ENCODE measurements at regions not wholly inside any gene's neighbourhood (a gene's known extent, or its start where the extent isn't known, plus 50 kb on each side); places are given as distances from the start of the nearest gene placed in this dataset.

GRCh38 chr2:4420032-4420431 is 716.7 kb downstream of the DCDC2C start:
- H3K9me3 Mint-ChIP-seq (ENCODE audit: unreplicated experiment): peaks cover 3% of the 10 kb centered on the region
- no peak overlapping the region for H3K4me3 Mint-ChIP-seq (ENCODE audit: unreplicated experiment)
- no peaks in the 10 kb centered on the region for H3K36me3 Mint-ChIP-seq (ENCODE audit: unreplicated experiment)
- no peak for DNase-seq (ENCODE audit: extremely low spot score, unreplicated experiment)
- no peaks in the 10 kb centered on the region for H3K27me3 Mint-ChIP-seq (ENCODE audit: unreplicated experiment)
- no peak overlapping the region for H3K27ac Mint-ChIP-seq (ENCODE audit: unreplicated experiment)
- H3K4me1 Mint-ChIP-seq (ENCODE audit: unreplicated experiment): peaks cover 4% of the 10 kb centered on the region
- TF ChIP-seq CTCF (IDR thresholded peaks at IDR 0.05): no peak

GRCh38 chr2:4424153-4424552 is 720.8 kb downstream of the DCDC2C start:
- H3K27ac Mint-ChIP-seq (ENCODE audit: unreplicated experiment): no peak overlapping the region
- H3K36me3 Mint-ChIP-seq (ENCODE audit: unreplicated experiment): no peaks in the 10 kb centered on the region
- no peak overlapping the region for H3K4me3 Mint-ChIP-seq (ENCODE audit: unreplicated experiment)
- no peaks in the 10 kb centered on the region for H3K9me3 Mint-ChIP-seq (ENCODE audit: unreplicated experiment)
- no peak for DNase-seq (ENCODE audit: extremely low spot score, unreplicated experiment)
- peaks cover 4% of the 10 kb centered on the region for H3K4me1 Mint-ChIP-seq (ENCODE audit: unreplicated experiment)
- no peaks in the 10 kb centered on the region for H3K27me3 Mint-ChIP-seq (ENCODE audit: unreplicated experiment)
- TF ChIP-seq CTCF (IDR thresholded peaks at IDR 0.05): no peak

GRCh38 chr2:4427083-4427482 is 723.7 kb downstream of the DCDC2C start:
- H3K27me3 Mint-ChIP-seq (ENCODE audit: unreplicated experiment): no peaks in the 10 kb centered on the region
- H3K4me1 Mint-ChIP-seq (ENCODE audit: unreplicated experiment): no peaks in the 10 kb centered on the region
- H3K36me3 Mint-ChIP-seq (ENCODE audit: unreplicated experiment): no peaks in the 10 kb centered on the region
- TF ChIP-seq CTCF (IDR thresholded peaks at IDR 0.05): no peak
- H3K4me3 Mint-ChIP-seq (ENCODE audit: unreplicated experiment): no peak overlapping the region
- H3K27ac Mint-ChIP-seq (ENCODE audit: unreplicated experiment): no peak overlapping the region
- DNase-seq (ENCODE audit: extremely low spot score, unreplicated experiment): no peak
- H3K9me3 Mint-ChIP-seq (ENCODE audit: unreplicated experiment): no peaks in the 10 kb centered on the region

GRCh38 chr2:4445821-4446220 is 742.4 kb downstream of the DCDC2C start:
- H3K36me3 Mint-ChIP-seq (ENCODE audit: unreplicated experiment): no peaks in the 10 kb centered on the region
- no peak for DNase-seq (ENCODE audit: extremely low spot score, unreplicated experiment)
- no peak overlapping the region for H3K27ac Mint-ChIP-seq (ENCODE audit: unreplicated experiment)
- H3K4me1 Mint-ChIP-seq (ENCODE audit: unreplicated experiment): no peaks in the 10 kb centered on the region
- no peak for TF ChIP-seq CTCF (IDR thresholded peaks at IDR 0.05)
- no peaks in the 10 kb centered on the region for H3K9me3 Mint-ChIP-seq (ENCODE audit: unreplicated experiment)
- no peak overlapping the region for H3K4me3 Mint-ChIP-seq (ENCODE audit: unreplicated experiment)
- no peaks in the 10 kb centered on the region for H3K27me3 Mint-ChIP-seq (ENCODE audit: unreplicated experiment)

GRCh38 chr2:4454907-4455306 is 751.5 kb downstream of the DCDC2C start:
- Mint-ChIP-seq H3K27me3 (ENCODE audit: unreplicated experiment) (peaks cover 2% of the 10 kb centered on the region), H3K4me1 (ENCODE audit: unreplicated experiment) (peaks cover 4% of the 10 kb centered on the region), H3K36me3 (ENCODE audit: unreplicated experiment) (no peaks in the 10 kb centered on the region), H3K27ac (ENCODE audit: unreplicated experiment) (no peak overlapping the region), H3K9me3 (ENCODE audit: unreplicated experiment) (no peaks in the 10 kb centered on the region), H3K4me3 (ENCODE audit: unreplicated experiment) (no peak overlapping the region)
- TF ChIP-seq CTCF (IDR thresholded peaks at IDR 0.05): no peak
- DNase-seq (ENCODE audit: extremely low spot score, unreplicated experiment): no peak

Data from osteocyte (in vitro differentiated cells).